ENCODE measurements at regions not wholly inside any gene's neighbourhood (a gene's known extent, or its start where the extent isn't known, plus 50 kb on each side); places are given as distances from the start of the nearest gene placed in this dataset.

DNA sequence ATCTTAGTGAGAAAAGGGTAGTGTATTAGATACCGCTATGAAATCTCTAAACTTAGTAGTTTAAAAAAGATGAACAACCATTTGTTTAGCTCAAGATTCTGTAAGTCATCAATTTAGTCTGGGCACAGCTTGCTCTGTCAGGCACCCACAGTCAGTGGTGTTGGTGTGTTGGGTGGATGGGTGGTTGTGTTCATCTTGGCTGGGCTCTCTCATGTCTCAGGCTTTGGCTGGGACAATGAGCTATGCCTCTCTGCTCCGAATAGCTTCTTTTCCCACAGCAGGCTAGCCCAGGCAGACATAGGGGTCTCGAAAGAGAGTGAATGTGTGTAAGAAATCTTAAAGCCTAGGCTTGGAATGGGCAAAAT, 127.0 kb upstream of the GATB start:
- no peaks in the 10 kb centered on the region for H3K4me1 Mint-ChIP-seq (ENCODE audit: low read depth)
- no peak overlapping the region for H3K4me3 Mint-ChIP-seq (ENCODE audit: low read depth)
- TF ChIP-seq CTCF (IDR thresholded peaks at IDR 0.05; ENCODE audit: unreplicated experiment): no peak
- no peaks in the 10 kb centered on the region for H3K36me3 Mint-ChIP-seq (ENCODE audit: insufficient read depth)
- DNase-seq (ENCODE audit: low spot score, unreplicated experiment): no peak
- H3K27ac Mint-ChIP-seq: no peak overlapping the region
- H3K27me3 Mint-ChIP-seq: peaks cover 10% of the 10 kb centered on the region
- H3K9me3 Mint-ChIP-seq (ENCODE audit: low read depth): no peaks in the 10 kb centered on the region

GRCh38 chr4:151887031-151887815, 126.4 kb upstream of the GATB start:
- no peak for TF ChIP-seq CTCF (IDR thresholded peaks at IDR 0.05; ENCODE audit: unreplicated experiment)
- no peaks in the 10 kb centered on the region for H3K36me3 Mint-ChIP-seq (ENCODE audit: insufficient read depth)
- no peak overlapping the region for H3K27ac Mint-ChIP-seq
- no peak for DNase-seq (ENCODE audit: low spot score, unreplicated experiment)
- H3K9me3 Mint-ChIP-seq (ENCODE audit: low read depth): no peaks in the 10 kb centered on the region
- peaks cover 8% of the 10 kb centered on the region for H3K27me3 Mint-ChIP-seq
- no peak overlapping the region for H3K4me3 Mint-ChIP-seq (ENCODE audit: low read depth)
- H3K4me1 Mint-ChIP-seq (ENCODE audit: low read depth): no peaks in the 10 kb centered on the region

GRCh38 chr4:151885123-151885522, 124.3 kb upstream of the GATB start:
- TF ChIP-seq CTCF (IDR thresholded peaks at IDR 0.05; ENCODE audit: unreplicated experiment): no peak
- Mint-ChIP-seq H3K36me3 (ENCODE audit: insufficient read depth) (no peaks in the 10 kb centered on the region), H3K4me3 (ENCODE audit: low read depth) (no peak overlapping the region), H3K27me3 (peaks cover 11% of the 10 kb centered on the region), H3K4me1 (ENCODE audit: low read depth) (no peaks in the 10 kb centered on the region), H3K9me3 (ENCODE audit: low read depth) (no peaks in the 10 kb centered on the region), H3K27ac (no peak overlapping the region)
- DNase-seq (ENCODE audit: low spot score, unreplicated experiment): no peak

GRCh38 chr4:151883747-151884146, 122.9 kb upstream of the GATB start:
- Mint-ChIP-seq H3K4me1 (ENCODE audit: low read depth) (no peaks in the 10 kb centered on the region), H3K27me3 (peaks cover 23% of the 10 kb centered on the region), H3K9me3 (ENCODE audit: low read depth) (no peaks in the 10 kb centered on the region), H3K36me3 (ENCODE audit: insufficient read depth) (no peaks in the 10 kb centered on the region), H3K4me3 (ENCODE audit: low read depth) (no peak overlapping the region), H3K27ac (no peak overlapping the region)
- DNase-seq (ENCODE audit: low spot score, unreplicated experiment): no peak
- TF ChIP-seq CTCF (IDR thresholded peaks at IDR 0.05; ENCODE audit: unreplicated experiment): no peak

- Mint-ChIP-seq H3K4me3 (ENCODE audit: low read depth) (no peak overlapping the region), H3K27ac (no peak overlapping the region), H3K27me3 (peaks cover 26% of the 10 kb centered on the region), H3K4me1 (ENCODE audit: low read depth) (no peaks in the 10 kb centered on the region), H3K9me3 (ENCODE audit: low read depth) (no peaks in the 10 kb centered on the region), H3K36me3 (ENCODE audit: insufficient read depth) (no peaks in the 10 kb centered on the region)
- TF ChIP-seq CTCF (IDR thresholded peaks at IDR 0.05; ENCODE audit: unreplicated experiment): no peak
- DNase-seq (ENCODE audit: low spot score, unreplicated experiment): no peak
Measured at GRCh38 chr4:151882072-151882803, 121.4 kb upstream of the GATB start.

All from progenitor cell of endocrine pancreas (in vitro differentiated cells).